GM12864 (cell line): ENCODE measurements at regions not wholly inside any gene's neighbourhood (a gene's known extent, or its start where the extent isn't known, plus 50 kb on each side); places are given as distances from the start of the nearest gene placed in this dataset.

Source experiments
- DNase-seq: peaks from one replicate; pipeline ENCODE4 v3.0.0-alpha.2; 2011; ENCODE audit warnings: low read depth
- H3K4me3 ChIP-seq: 2 replicates; pipeline ENCODE4 v1.5.1; 2011; ENCODE audit warnings: mild to moderate bottlenecking, low read depth, low read length, control low read depth
- CTCF ChIP-seq: IDR thresholded peaks from 2 replicates; pipeline ENCODE4 v1.5.1; 2011; ENCODE audit warnings: low read depth, mild to moderate bottlenecking, moderate library complexity, low read length, control low read depth, inconsistent platforms; ENCODE audit errors: missing control alignments

GRCh38 chr3:125645616-125646015, 50.3 kb upstream of the OSBPL11 start:
- no peak for DNase-seq
- TF ChIP-seq CTCF = no peak
- H3K4me3 ChIP-seq = no peak overlapping the region

- TF ChIP-seq CTCF = no peak
- H3K4me3 ChIP-seq = no peak overlapping the region
- DNase-seq = no peak
These were observed 51.3 kb upstream of the OSBPL11 start for GRCh38 chr3:125646581-125646980.

- TF ChIP-seq CTCF = no peak
- no peak overlapping the region for H3K4me3 ChIP-seq
- no peak for DNase-seq
These were observed 52.2 kb upstream of the OSBPL11 start for GRCh38 chr3:125647318-125648014.

GRCh38 chr3:125651244-125651643, 55.9 kb upstream of the OSBPL11 start:
- no peak for TF ChIP-seq CTCF
- no peak for DNase-seq
- no peak overlapping the region for H3K4me3 ChIP-seq

- no peak for DNase-seq
- TF ChIP-seq CTCF = no peak
These were observed 57.1 kb upstream of the OSBPL11 start for GRCh38 chr3:125652349-125652748.

GRCh38 chr3:125654526-125654925, 59.2 kb upstream of the OSBPL11 start:
- H3K4me3 ChIP-seq = no peak overlapping the region
- no peak for DNase-seq
- TF ChIP-seq CTCF = no peak

More at GRCh38 chr3:125652349-125652748, 57.1 kb upstream of the OSBPL11 start:
- no peak overlapping the region for H3K4me3 ChIP-seq

- no peak for DNase-seq
- TF ChIP-seq CTCF = no peak
- no peak overlapping the region for H3K4me3 ChIP-seq
These were observed 67.4 kb upstream of the OSBPL11 start for GRCh38 chr3:125662675-125663074.
